Natural killer cell treated with Interleukin-12 subunit alpha and Interleukin-12 subunit beta and Interleukin-15 and Interleukin-18, amount 100 ng/mL, for 72 hours (primary cell): ENCODE measurements at regions not wholly inside any gene's neighbourhood (a gene's known extent, or its start where the extent isn't known, plus 50 kb on each side); places are given as distances from the start of the nearest gene placed in this dataset.
"Not testable (repeated sequence)": the region's sequence is repeated elsewhere in the genome, so short reads cannot be mapped to it uniquely, and the experiment has no call there.

Experiments used
- ATAC-seq, 2 donors: fragments of 150-1000 bp; cut with Tn5 transposase in 1 of 2; sonication (Bioruptor Pico), chemical (Tn5 transposase) in 1 of 2; 2 replicates each; pipeline ENCODE4 v1.10.0; 2021
- DNase-seq: peaks from one replicate; pipeline ENCODE4 v3.0.0; 2022; ENCODE audit warnings: low spot score
- H3K27ac Mint-ChIP-seq, 2 donors: 1 replicate in 1 of 2; 2 replicates in 1 of 2; pipeline ENCODE4 v1.8.0; 2022; ENCODE audit warnings: mixed read lengths in 2 of 2, mild to moderate bottlenecking in 1 of 2, moderate library complexity in 1 of 2
- H3K27me3 Mint-ChIP-seq, 2 donors: 1 replicate in 1 of 2; 2 replicates in 1 of 2; pipeline ENCODE4 v1.8.0; 2022; ENCODE audit warnings: mixed read lengths in 2 of 2
- H3K36me3 Mint-ChIP-seq: one replicate; pipeline ENCODE4 v1.8.0; 2022; ENCODE audit warnings: mixed read lengths
- H3K4me1 Mint-ChIP-seq, 2 donors: 1 replicate in 1 of 2; 2 replicates in 1 of 2; pipeline ENCODE4 v1.8.0; 2022; ENCODE audit warnings: low read depth in 2 of 2, mixed read lengths in 2 of 2, mild to moderate bottlenecking in 1 of 2
- H3K4me3 Mint-ChIP-seq: one replicate; pipeline ENCODE4 v1.8.0; 2022; ENCODE audit warnings: mixed read lengths
- H3K9me3 Mint-ChIP-seq: 2 replicates; pipeline ENCODE4 v1.8.0; 2022; ENCODE audit warnings: mixed read lengths

DNA sequence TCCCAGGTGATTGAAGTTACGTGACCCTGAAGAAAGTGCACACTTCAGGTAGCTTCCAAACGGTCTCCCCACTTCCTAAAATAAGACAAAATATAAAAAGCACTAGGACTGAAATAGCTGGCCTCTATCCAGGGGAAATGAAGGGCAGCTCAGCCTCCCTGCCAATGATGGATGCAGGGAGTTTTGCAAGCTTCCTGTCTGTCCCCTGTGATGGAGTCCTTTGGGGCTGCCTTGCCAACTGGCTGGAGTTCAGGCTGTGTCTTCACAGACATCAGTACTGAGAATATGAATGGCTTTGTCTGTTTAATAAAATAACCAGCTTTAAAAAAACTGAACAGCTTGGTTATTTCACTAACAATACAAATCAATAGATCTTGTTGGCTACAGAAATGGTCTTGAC lies 101.4 kb upstream of the GPR12 start:
- H3K4me1 Mint-ChIP-seq = no peaks in the 10 kb centered on the region

DNA sequence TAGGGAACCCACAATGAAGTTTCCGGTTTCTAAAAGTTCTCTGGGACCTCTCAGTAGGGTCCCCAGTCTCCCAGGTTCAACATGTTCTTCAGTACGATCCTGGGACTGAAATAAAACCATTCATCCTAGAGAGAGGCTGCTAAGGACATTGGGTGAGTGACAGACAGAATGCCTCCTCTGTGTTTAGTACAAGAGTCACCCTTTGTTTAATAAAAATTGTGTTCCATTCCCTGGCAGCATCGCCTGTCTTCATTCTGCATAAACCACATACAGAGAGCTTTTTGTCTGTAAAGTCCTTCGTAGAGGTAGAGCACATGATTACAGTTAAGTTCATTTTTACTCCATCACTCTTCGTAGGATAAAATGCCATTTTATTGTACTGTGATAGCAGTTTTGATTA lies 95.3 kb upstream of the GPR12 start:
- H3K36me3 Mint-ChIP-seq = no peaks in the 10 kb centered on the region
- H3K27me3 Mint-ChIP-seq = peaks cover 24 to 52% of the 10 kb centered on the region in 2 donors
- H3K27ac Mint-ChIP-seq = no peak overlapping the region
- no peak for ATAC-seq
- H3K4me3 Mint-ChIP-seq = no peak overlapping the region
- H3K4me1 Mint-ChIP-seq = no peaks in the 10 kb centered on the region
- H3K9me3 Mint-ChIP-seq = no peaks in the 10 kb centered on the region
- DNase-seq = no peak

More for the DNA sequence above, 101.4 kb upstream of the GPR12 start:
- Mint-ChIP-seq H3K27me3 (peaks cover 17 to 29% of the 10 kb centered on the region in 2 donors), H3K27ac (no peak overlapping the region), H3K4me3 (no peak overlapping the region), H3K36me3 (no peaks in the 10 kb centered on the region), H3K9me3 (no peaks in the 10 kb centered on the region)
- ATAC-seq = no peak
- DNase-seq = no peak

DNA sequence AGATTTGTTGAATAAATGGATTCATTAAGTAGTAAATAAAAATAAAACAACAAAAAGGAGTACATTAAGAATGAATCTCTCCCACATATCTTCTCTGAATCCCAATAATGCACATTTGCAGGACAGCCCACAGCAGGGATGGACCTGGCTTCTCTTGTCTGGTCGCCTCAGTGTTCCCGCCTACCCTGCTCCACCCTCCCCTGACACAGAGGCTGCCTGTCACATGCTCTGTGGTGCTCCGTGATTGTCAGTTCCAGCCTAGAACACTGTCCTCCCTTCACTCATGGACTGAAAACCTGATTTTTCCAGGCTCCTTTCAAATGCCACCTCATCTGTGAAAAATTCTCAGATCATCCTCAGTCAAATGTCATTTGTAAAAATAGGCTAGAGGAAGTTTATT lies 94.5 kb upstream of the GPR12 start:
- no peak for ATAC-seq
- peaks cover 25 to 56% of the 10 kb centered on the region in 2 donors for H3K27me3 Mint-ChIP-seq
- no peaks in the 10 kb centered on the region for H3K4me1 Mint-ChIP-seq
- DNase-seq = no peak
- no peak overlapping the region for H3K4me3 Mint-ChIP-seq
- H3K36me3 Mint-ChIP-seq = no peaks in the 10 kb centered on the region
- no peaks in the 10 kb centered on the region for H3K9me3 Mint-ChIP-seq
- H3K27ac Mint-ChIP-seq = no peak overlapping the region

DNA sequence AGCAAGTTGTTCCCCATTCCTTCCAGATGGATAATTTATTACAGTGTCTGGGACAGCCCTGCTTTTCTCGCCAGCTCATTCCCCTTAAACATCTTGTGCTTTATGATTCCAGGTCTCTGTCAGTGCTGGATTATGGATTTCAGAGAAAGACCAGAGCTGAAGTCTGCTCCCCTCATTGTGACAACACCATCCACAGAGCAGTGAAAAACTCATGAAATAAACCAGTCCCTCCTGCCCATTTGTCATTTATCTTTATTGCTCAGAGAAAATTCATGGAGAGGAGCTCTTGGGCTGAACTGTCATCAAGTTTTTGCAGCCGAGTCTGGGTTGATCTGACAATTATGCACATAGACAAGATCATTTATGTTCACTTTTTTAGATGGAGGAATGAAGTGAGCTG lies 92.7 kb upstream of the GPR12 start:
- ATAC-seq (no peak), DNase-seq (no peak)
- no peaks in the 10 kb centered on the region for H3K36me3 Mint-ChIP-seq
- H3K9me3 Mint-ChIP-seq = no peaks in the 10 kb centered on the region
- H3K27ac Mint-ChIP-seq = no peak overlapping the region
- peaks cover 15 to 44% of the 10 kb centered on the region in 2 donors for H3K27me3 Mint-ChIP-seq
- H3K4me3 Mint-ChIP-seq = no peak overlapping the region
- no peaks in the 10 kb centered on the region for H3K4me1 Mint-ChIP-seq

DNA sequence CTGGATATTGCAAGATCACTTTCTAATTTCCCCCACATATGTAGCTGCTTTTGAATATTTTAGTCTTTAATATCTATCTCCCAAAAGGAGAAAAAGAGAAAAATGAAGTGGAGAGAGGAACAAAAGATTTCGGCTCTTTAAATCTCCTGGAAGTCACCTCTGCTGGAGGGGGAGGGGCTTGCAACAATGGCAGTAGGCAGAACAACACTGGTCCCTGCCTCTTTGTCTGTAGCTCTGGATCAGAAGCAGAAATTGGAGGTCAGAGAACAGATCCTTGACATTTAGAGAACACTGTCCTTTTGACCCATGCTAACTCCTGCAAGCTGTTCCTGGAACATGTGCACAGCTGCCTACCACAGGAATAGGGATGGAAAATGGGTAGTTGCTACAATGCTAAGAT lies 86.7 kb upstream of the GPR12 start:
- peaks cover 23 to 29% of the 10 kb centered on the region in 2 donors for H3K27me3 Mint-ChIP-seq
- no peaks in the 10 kb centered on the region for H3K4me1 Mint-ChIP-seq
- no peak for ATAC-seq
- H3K9me3 Mint-ChIP-seq = no peaks in the 10 kb centered on the region
- no peak overlapping the region for H3K27ac Mint-ChIP-seq
- no peak overlapping the region for H3K4me3 Mint-ChIP-seq
- no peaks in the 10 kb centered on the region for H3K36me3 Mint-ChIP-seq
- no peak for DNase-seq

DNA sequence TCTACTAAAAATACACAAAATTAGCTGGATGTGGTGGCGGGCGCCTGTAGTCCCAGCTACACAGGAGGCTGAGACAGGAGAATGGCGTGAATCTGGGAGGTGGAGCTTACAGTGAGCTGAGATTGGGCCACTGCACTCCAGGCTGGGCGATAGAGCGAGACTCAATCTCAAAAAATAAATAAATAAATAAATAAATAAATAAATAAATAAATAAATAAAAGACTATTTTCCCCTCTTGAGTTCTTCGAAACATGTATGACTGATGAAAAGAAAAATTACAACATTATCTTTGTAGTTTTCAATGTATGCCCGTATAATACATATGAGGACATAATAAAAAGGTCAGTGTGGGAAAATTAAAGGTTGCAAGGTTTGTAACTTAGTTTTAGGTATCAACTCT lies 84.5 kb upstream of the GPR12 start:
- H3K27ac Mint-ChIP-seq, H3K4me1 Mint-ChIP-seq, ATAC-seq, H3K36me3 Mint-ChIP-seq, H3K9me3 Mint-ChIP-seq, DNase-seq, H3K4me3 Mint-ChIP-seq: not testable (repeated sequence)
- H3K27me3 Mint-ChIP-seq = peaks cover 14 to 40% of the 10 kb centered on the region in 2 donors

DNA sequence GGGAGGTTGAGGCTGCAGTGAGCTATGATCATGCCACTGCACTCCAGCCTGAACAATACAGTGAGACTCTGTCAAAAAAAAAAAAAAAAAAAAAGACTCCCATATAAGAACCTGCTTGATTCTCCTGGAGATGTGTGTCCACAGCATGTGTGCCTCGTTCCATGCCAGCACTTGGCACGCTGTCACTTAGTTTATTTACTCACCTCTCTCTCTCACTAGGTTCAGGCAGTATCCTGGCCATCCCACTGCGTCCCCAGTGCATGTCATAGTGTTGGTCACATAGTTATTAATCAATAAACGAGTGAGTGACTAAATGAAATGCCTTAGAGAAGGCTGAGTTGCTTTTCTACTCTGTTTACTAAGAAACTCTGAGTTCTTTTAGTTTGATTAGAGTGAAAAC lies 79.1 kb upstream of the GPR12 start:
- Mint-ChIP-seq H3K27ac (no peak overlapping the region), H3K36me3 (no peaks in the 10 kb centered on the region), H3K27me3 (peaks cover 13 to 29% of the 10 kb centered on the region in 2 donors), H3K4me3 (no peak overlapping the region), H3K4me1 (no peaks in the 10 kb centered on the region), H3K9me3 (no peaks in the 10 kb centered on the region)
- ATAC-seq (no peak), DNase-seq (no peak)

DNA sequence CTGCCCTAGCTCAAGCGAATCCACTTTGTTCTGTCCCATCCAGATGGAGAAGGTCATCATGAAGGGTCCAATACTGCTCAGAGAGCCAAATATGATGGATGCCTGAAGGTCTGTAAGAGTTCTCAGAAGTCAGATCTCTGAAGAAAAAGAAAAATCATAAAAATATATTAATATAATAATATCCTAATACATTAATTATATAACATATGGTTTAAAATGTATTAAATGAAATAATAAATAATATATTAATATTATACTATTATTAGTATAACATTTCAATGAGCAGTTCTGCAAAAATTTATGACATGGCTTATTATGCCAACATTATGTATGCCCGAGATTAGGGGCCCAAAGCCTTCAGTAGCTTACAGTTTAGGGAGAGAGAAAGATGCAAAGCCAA lies 78.2 kb upstream of the GPR12 start:
- H3K27me3 Mint-ChIP-seq = peaks cover 13 to 29% of the 10 kb centered on the region in 2 donors
- DNase-seq (no peak), ATAC-seq (no peak)
- H3K4me1 Mint-ChIP-seq = no peaks in the 10 kb centered on the region
- no peaks in the 10 kb centered on the region for H3K9me3 Mint-ChIP-seq
- H3K36me3 Mint-ChIP-seq = no peaks in the 10 kb centered on the region
- H3K27ac Mint-ChIP-seq = no peak overlapping the region
- no peak overlapping the region for H3K4me3 Mint-ChIP-seq

DNA sequence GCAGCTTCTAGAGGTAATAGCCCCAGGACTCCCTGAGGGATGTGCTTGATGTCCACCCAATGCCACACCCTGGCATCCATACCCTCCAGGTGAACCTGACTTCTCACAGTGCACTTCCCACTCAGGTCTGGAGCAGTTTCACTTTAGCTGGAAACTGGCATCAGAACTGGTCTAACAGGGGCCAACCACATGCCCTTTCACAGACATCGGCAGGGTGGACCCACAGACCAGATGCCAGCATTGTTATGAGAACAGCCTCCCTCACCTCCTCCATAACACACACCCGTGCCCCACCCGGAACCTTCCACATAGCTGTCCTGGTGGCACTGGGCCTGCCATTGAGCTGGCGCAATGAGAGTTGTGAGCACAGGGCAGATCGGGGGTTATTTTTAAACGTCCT lies 77.4 kb upstream of the GPR12 start:
- Mint-ChIP-seq H3K27me3 (peaks cover 17 to 29% of the 10 kb centered on the region in 2 donors), H3K27ac (no peak overlapping the region), H3K36me3 (no peaks in the 10 kb centered on the region), H3K9me3 (no peaks in the 10 kb centered on the region), H3K4me3 (no peak overlapping the region), H3K4me1 (peaks cover 0 to 2% of the 10 kb centered on the region in 2 donors)
- ATAC-seq (peak in 1 of 2 donors; percentile 25), DNase-seq (no peak)

DNA sequence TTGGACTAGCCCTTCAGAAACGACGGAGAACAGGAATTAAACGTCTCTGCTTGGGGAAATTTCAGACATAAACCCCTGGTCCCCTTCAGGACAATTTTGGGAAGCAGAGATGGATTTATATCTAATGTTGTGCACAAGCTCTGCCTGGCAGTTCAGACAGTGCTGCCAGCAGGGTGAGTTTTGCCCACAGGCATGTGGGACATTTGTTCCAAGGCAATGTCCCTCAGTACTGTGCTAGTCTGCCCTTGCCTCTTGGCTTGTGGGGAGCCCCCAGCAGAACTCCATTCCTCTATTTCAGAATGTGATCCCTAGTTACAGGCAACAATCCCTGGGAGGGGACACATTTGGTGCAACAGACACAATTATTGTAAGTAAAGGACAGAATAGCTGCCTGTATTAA lies 76.5 kb upstream of the GPR12 start:
- Mint-ChIP-seq H3K27me3 (peaks cover 17 to 28% of the 10 kb centered on the region in 2 donors), H3K9me3 (no peaks in the 10 kb centered on the region), H3K36me3 (no peaks in the 10 kb centered on the region), H3K4me1 (peaks cover 0 to 2% of the 10 kb centered on the region in 2 donors), H3K4me3 (no peak overlapping the region), H3K27ac (no peak overlapping the region)
- no peak for DNase-seq
- ATAC-seq = no peak

DNA sequence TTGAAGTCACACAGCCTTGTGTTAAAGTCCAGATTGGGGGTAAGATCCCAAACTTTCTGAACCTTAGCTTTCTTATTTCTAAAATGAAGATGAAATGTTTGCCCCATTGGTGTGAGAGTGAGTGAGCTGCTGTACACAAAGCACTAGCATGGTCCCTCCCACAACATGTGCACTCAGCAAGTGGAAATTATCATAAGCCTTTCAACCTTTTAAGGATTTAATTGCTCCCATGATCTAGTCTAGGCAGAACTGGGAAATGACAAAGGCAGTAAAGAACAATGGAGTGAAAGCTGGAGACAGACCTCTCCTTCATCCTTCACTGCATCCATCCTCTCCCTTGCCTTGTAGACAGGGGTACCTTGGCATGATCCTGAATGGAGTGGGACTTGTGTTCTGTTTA lies 76.0 kb upstream of the GPR12 start:
- peaks cover 0 to 6% of the 10 kb centered on the region in 2 donors for H3K4me1 Mint-ChIP-seq
- peaks cover 17 to 23% of the 10 kb centered on the region in 2 donors for H3K27me3 Mint-ChIP-seq
- H3K27ac Mint-ChIP-seq = no peak overlapping the region
- ATAC-seq (no peak), DNase-seq (no peak)
- H3K36me3 Mint-ChIP-seq = no peaks in the 10 kb centered on the region
- no peaks in the 10 kb centered on the region for H3K9me3 Mint-ChIP-seq
- H3K4me3 Mint-ChIP-seq = no peak overlapping the region

DNA sequence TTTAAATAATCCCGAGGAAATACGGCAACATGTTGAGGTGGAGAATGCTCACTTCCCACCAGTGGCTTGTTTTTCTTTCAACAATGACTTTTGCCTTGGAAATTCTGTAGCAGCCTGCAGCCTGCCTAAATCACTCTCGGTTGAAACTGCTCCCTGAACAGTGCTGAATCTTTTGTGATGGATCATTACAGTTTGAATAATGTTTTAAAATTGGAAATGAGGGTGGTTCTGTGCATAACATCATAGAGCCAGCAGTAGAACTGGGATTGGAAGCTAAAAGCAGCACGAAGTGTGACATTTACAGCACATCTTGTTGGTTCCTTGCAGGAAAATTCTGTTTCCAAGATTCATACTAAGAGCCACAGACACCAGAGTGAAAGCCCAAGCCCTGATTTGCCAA lies 74.1 kb upstream of the GPR12 start:
- ATAC-seq (no peak), DNase-seq (no peak)
- H3K27ac Mint-ChIP-seq = no peak overlapping the region
- H3K4me1 Mint-ChIP-seq = peaks cover 0 to 6% of the 10 kb centered on the region in 2 donors
- H3K36me3 Mint-ChIP-seq = no peaks in the 10 kb centered on the region
- H3K27me3 Mint-ChIP-seq = peaks cover 10 to 20% of the 10 kb centered on the region in 2 donors
- H3K4me3 Mint-ChIP-seq = no peak overlapping the region
- no peaks in the 10 kb centered on the region for H3K9me3 Mint-ChIP-seq

DNA sequence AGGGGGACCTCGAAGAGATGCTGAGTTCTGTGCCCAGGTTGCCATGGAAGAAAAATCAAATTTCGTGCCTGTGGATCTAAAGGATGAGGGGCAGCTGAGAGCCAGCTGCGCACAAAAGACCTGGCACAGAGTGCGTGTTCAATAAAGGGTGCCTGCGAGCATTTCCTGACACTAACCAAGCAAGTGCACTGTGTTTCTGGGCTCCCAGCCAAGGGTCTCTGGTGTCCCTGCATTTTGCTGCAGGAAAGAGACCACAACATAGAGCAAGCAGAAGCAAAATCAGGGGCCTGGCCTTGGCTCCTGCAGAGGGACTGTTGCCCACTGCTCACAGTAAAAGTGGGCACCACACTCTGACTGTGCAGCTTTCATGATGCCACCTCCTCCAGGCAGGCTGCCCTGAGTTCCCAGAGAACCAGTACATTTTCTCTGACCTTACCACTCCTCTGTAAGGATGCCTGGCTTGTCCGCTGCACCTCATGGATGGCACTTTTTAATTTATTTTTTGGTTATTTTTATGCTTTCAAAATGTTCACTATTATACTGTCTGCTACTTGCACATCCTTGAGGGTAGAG lies 70.8 kb upstream of the GPR12 start:
- Mint-ChIP-seq H3K36me3 (no peaks in the 10 kb centered on the region), H3K27me3 (peaks cover 7 to 21% of the 10 kb centered on the region in 2 donors), H3K27ac (no peak overlapping the region), H3K4me1 (peaks cover 0 to 6% of the 10 kb centered on the region in 2 donors), H3K4me3 (no peak overlapping the region), H3K9me3 (no peaks in the 10 kb centered on the region)
- no peak for DNase-seq
- no peak for ATAC-seq

DNA sequence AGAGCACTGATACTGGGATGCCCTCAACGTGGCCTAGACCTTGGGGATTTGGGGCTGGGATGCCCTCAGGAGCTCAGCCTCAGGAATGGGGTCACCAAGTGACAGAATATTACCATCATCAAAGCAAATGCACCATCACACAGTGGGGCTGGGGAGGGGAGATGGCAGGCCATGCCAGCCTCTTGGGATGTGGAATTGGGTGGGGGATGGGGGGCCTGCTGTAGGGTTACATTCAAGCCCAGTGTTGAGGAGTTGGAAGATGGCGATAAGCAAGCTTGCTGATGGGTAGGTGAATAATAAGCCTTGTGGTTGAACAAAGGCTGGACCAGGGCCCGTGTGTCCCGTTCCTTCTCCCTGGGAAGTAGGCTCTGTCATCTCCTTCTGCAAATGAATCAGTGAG lies 69.1 kb upstream of the GPR12 start:
- DNase-seq = no peak
- Mint-ChIP-seq H3K27ac (no peak overlapping the region), H3K27me3 (peaks cover 7 to 17% of the 10 kb centered on the region in 2 donors), H3K36me3 (no peaks in the 10 kb centered on the region), H3K4me1 (peaks cover 0 to 6% of the 10 kb centered on the region in 2 donors), H3K9me3 (no peaks in the 10 kb centered on the region), H3K4me3 (no peak overlapping the region)
- ATAC-seq = no peak

DNA sequence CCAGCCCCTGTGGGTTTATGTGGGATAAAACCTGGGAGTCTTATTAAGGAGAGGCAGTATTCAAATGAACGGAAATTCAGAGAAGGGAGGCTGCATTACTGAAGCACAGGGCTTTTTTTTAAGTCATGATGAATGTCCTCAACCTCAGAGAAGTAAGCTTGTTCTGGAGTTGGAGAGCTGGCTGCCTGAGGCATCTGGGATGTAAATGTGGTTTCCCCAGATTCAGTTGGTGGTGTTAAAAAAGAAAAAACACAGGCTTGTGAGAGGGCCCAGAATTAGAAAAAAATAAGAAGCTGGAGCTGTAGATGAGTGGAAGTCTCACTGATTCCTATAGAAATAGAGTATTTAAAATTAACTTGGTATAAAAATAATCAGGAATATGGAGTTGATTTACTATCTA lies 64.0 kb upstream of the GPR12 start:
- no peaks in the 10 kb centered on the region for H3K36me3 Mint-ChIP-seq
- ATAC-seq = no peak
- no peaks in the 10 kb centered on the region for H3K9me3 Mint-ChIP-seq
- no peak for DNase-seq
- peaks cover 10 to 11% of the 10 kb centered on the region in 2 donors for H3K27me3 Mint-ChIP-seq
- H3K27ac Mint-ChIP-seq = no peak overlapping the region
- H3K4me3 Mint-ChIP-seq = no peak overlapping the region
- no peaks in the 10 kb centered on the region for H3K4me1 Mint-ChIP-seq
